HG03439 (cell line): ENCODE measurements at regions not wholly inside any gene's neighbourhood (a gene's known extent, or its start where the extent isn't known, plus 50 kb on each side); places are given as distances from the start of the nearest gene placed in this dataset.
A peak's percentile ranks its signal among the peaks of the same experiment; 100 is the strongest.
"Not testable (repeated sequence)": the region's sequence is repeated elsewhere in the genome, so short reads cannot be mapped to it uniquely, and the experiment has no call there.

Experiments used
- ATAC-seq: cut with Tn5 transposase; IDR thresholded peaks from one replicate; pipeline ENCODE4 v1.9.1; 2021; ENCODE audit warnings: mild to moderate bottlenecking, moderate library complexity; ENCODE audit not compliant: unreplicated experiment

GRCh38 chr7:97234494-97234893 lies 117.0 kb downstream of the SDHAF3 start:
- not testable (repeated sequence) for ATAC-seq

DNA sequence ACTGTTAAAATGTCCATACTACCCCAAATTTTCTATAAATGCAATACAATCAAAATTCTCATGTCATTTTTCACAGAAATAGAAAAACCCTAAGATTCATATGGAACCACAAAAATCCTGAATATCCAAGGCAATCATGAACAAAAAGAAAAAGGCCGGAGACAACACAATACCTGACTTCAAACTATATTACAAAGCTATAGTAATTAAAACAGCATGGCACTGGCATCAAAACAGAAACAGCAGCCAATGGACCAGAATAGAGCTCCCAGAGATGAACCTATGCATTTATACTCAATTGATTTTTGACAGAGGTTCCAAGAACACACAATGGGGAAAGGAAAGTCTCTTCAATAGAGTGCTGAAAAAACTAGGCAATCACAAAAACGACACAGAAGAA lies 128.8 kb downstream of the SDHAF3 start:
- ATAC-seq: no peak

DNA sequence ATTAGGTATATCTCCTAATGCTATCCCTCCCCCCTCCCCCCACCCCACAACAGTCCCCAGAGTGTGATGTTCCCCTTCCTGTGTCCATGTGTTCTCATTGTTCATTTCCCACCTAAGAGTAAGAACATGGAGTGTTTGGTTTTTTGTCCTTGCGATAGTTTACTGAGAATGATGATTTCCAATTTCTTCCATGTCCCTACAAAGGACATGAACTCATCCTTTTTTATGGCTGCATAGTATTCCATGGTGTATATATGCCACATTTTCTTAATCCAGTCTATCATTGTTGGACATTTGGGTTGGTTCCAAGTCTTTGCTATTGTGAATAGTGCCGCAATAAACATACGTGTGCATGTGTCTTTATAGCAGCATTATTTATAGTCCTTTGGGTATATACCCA lies 140.7 kb downstream of the SDHAF3 start:
- not testable (repeated sequence) for ATAC-seq

DNA sequence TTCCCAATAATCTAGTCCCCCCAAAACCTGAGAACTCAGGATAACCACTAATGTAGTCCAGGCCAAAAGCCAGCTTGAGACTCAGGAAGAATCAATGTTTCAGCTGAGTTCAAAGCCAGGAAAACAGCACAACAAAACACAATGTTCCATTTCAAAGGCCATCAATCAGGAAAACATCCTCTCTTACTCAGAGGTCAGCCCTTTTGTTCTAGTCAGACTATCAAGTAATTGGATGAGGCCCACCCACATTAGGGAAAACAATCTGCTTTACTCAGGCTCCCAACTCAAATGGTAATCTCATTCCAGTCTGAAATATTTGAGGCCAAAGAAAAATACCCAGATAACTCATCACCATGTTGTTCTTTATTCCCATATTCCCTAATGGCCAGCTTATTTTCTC lies 152.2 kb downstream of the SDHAF3 start:
- no peak for ATAC-seq

GRCh38 chr7:97270280-97270679 lies 152.8 kb downstream of the SDHAF3 start:
- ATAC-seq: no peak

GRCh38 chr7:97271619-97272018 lies 154.1 kb downstream of the SDHAF3 start:
- no peak for ATAC-seq

- peak; percentile 81 for ATAC-seq
Measured at GRCh38 chr7:97272237-97272975, 154.9 kb downstream of the SDHAF3 start.

DNA sequence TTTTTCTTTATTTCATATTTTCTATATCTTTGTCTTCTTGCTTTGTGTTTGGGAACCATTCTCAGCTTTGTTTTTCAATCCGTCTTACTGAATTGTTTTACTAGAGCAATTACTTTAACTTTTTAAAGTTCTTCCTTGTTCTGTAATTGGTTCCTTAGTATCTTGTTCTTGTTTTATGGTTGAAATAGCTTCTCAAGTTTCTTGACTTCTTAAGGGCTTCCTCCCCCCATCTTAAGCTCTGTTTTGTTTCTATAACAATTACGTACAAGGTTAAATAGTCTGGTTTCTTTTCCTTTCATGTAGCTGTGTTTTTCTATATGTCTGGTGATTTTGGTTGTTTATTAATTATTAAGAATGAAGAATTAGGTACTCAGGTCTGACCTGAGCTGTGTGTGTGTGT lies 158.0 kb downstream of the SDHAF3 start:
- no peak for ATAC-seq

DNA sequence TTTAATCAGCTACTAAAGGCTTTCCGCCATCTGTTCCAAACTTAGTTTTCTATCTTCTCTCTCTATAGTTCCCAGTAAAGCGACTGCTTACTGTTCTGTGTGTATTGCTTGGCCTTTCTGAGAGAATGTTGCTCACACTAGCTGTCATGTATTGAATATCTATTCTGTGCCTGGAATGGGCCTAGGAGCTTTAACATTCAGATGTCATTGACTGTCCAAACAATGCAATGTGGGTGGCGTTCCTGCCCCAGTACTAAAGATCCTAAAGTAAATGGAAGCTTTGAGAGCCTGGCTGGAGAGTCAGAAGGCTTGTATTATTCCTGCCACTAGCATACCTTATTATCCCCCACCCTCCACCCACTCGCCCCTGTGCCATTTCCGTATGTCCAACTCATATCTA lies 163.5 kb downstream of the SDHAF3 start:
- ATAC-seq: no peak

GRCh38 chr7:97285348-97285747 lies 167.8 kb downstream of the SDHAF3 start:
- no peak for ATAC-seq

- no peak for ATAC-seq
Measured at GRCh38 chr7:97293031-97293430, 175.5 kb downstream of the SDHAF3 start.

DNA sequence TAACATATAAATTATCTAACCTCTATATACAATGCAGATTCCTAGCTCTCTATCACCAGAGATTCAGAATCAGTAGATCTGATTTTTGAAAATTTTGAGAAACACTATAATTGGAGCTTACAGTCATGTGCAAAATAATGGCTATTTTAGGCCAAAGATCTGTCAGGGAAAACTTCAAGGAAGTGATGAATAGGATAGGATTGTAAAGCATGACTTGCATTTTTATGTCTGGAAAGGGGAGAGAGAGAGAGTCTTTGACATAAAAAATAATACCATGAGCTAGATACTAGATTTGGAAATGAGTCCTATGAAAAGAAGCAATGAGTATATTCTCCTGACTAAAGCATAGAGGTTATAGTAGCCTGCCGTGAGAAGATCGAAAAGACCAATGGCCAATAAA lies 181.1 kb downstream of the SDHAF3 start:
- no peak for ATAC-seq

DNA sequence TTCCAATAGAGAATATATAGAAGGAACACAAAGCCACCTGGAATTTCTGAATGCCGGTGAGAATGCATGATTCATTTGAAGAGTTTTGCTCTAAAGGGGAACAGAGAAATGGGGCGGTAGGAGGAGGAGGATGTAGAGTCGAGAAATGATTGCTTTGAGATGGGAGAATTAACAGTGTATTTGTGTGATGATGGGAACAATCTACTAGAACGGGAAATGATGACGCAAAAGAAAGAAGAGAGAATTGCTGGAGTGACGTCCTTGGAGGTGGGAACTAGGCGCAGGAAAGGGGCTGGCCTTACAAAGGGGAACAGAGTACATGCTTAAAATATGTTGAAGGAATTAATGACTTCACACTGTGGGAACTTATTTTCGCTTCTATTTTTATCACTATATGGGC lies 188.1 kb downstream of the SDHAF3 start:
- ATAC-seq: no peak

GRCh38 chr7:97307521-97308108 lies 190.1 kb downstream of the SDHAF3 start:
- ATAC-seq: no peak

DNA sequence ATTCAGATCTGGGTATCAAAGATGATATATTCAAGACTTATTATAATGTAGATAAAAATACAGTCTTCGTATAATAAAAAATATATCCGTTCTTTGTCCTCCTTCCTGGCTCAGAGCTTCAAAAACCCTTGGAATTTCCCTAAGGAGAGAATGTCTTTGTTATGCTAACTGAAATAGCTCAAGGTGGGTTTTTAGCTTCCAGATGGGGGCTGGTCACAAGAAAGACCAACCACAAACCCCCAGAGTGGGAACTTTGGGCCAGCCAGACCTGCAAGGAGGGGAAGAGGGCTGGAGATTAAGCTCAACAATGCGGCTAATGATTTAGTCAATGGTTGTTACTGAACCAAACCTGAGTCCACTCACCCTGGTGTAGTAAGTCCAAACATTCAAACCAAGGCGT lies 196.4 kb downstream of the SDHAF3 start:
- ATAC-seq: no peak

- ATAC-seq: no peak
Measured at GRCh38 chr7:97317575-97317974, 200.1 kb downstream of the SDHAF3 start.

GRCh38 chr7:97329871-97330270 lies 212.4 kb downstream of the SDHAF3 start:
- not testable (repeated sequence) for ATAC-seq

DNA sequence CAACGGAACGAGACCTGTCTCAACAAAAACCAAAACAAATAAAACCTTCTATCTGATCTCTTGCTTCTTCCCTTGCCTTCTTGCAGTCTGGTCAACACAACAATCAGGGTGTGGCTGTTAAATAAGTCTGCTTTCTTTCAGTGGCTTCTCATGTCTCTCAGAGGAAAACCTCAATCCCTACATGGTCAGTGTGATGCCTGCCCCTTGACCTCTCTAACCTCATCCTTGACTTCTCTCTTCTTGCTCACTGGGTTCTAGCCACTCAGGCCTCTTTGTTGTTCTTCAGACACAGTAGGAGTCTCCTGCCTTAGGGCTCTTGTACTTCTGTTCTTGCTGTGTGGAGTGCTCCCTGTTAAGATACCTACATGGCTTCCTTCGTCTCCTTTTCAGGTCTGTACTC lies 220.4 kb downstream of the SDHAF3 start:
- ATAC-seq: no peak

DNA sequence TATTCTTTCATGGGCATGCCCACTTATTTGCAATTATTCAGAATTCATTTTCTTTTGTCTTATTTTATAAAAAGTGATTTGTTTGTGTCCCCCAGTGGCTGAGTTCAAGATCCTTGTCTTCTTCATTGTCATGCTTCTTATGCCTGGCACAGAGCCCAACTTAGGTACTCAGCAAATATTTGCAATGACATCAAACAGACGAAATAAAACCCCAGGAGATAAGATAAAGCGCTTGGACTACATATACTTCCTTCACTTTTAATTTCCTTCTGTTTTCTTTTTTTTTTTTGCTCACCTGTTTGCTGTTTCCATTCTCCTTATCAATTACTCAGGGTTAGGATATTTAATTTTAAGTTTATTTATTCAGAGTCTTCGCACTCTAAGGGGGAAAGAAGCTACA lies 225.0 kb downstream of the SDHAF3 start:
- no peak for ATAC-seq

GRCh38 chr7:97346349-97346748 lies 228.9 kb downstream of the SDHAF3 start:
- ATAC-seq: no peak

DNA sequence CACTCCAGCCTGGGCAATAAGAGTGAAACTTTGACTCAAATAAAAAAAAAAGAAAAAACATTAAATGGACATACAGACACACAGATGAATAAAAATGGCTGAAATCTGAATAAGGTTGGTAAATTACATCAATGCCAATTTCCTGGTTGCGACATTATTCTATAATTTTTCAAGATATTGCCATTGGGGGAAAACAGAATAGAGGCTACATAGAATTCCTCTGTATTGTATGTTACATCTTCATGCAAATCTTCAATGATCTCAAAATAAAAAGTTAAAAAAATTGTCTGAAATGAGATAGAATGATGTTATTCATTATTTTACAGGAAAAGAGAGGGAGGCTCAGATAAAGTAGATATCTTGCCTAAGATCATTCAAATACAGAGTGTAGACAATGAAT lies 234.0 kb downstream of the SDHAF3 start:
- ATAC-seq: no peak

DNA sequence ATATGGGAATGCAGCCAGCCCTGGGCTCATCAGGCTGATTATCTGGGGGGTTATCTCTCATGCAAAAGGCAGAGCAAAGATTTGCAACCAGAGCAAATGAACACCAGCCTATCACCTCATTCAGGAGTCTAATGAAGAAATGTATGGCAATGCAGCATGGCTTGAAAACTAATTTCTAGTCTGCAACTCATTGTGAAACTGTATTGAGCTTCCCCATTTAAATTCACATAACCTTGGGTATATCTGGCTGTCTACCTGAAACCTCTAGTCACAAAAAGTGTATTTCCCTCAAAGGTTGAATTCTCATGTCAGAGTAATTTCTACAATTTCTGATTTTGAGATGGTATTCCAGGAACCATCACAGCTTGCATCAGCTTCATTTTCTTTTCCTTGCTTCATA lies 240.0 kb downstream of the SDHAF3 start:
- no peak for ATAC-seq

- no peak for ATAC-seq
Measured at GRCh38 chr7:97372882-97373281, 255.4 kb downstream of the SDHAF3 start.
